HCT116 (cell line): ENCODE measurements at regions not wholly inside any gene's neighbourhood (a gene's known extent, or its start where the extent isn't known, plus 50 kb on each side); places are given as distances from the start of the nearest gene placed in this dataset.

Experiments used
- EZH2 ChIP-seq: fragments of 200-600 bp; sonication (generic); IDR thresholded peaks from 2 replicates; pipeline ENCODE4 v1.6.1; 2017; ENCODE audit warnings: antibody characterized with exemption, mixed run types
- EZH2phosphoT487 ChIP-seq: fragments of 200-600 bp; IDR thresholded peaks from 2 replicates; pipeline ENCODE4 v1.6.1; 2018; ENCODE audit warnings: antibody characterized with exemption, borderline replicate concordance
- MAX ChIP-seq: IDR thresholded peaks from 2 replicates; pipeline ENCODE4 v1.6.1; 2012
- POLR2A ChIP-seq: IDR thresholded peaks from 2 replicates; pipeline ENCODE4 v1.7.0; 2011; ENCODE audit warnings: borderline replicate concordance; ENCODE audit not compliant: insufficient read depth, insufficient read length; ENCODE audit errors: extremely low read depth
- RAD21 ChIP-seq: IDR thresholded peaks from 2 replicates; pipeline ENCODE4 v1.6.1; 2012; ENCODE audit warnings: low read depth, mild to moderate bottlenecking
- SP1 ChIP-seq: IDR thresholded peaks from 2 replicates; pipeline ENCODE4 v1.6.1; 2012; ENCODE audit warnings: low read depth
- TF ChIP-seq, protein P1 (sequence below), 3 experiments: fragments of 200-600 bp in 1 of 3; sonication (generic) in 1 of 3; IDR thresholded peaks in 2 of 3; conservative IDR thresholded peaks in 1 of 3; 2 replicates each; pipeline ENCODE4 v1.5.1; 2012 to 2017; ENCODE audit warnings: low read depth in 2 of 3, low read length in 2 of 3, antibody characterized with exemption in 1 of 3, borderline replicate concordance in 1 of 3, control low read depth in 1 of 3, mild to moderate bottlenecking in 1 of 3, mixed read lengths in 1 of 3, mixed run types in 1 of 3, moderate library complexity in 1 of 3; ENCODE audit not compliant: insufficient read depth in 1 of 3

DNA sequence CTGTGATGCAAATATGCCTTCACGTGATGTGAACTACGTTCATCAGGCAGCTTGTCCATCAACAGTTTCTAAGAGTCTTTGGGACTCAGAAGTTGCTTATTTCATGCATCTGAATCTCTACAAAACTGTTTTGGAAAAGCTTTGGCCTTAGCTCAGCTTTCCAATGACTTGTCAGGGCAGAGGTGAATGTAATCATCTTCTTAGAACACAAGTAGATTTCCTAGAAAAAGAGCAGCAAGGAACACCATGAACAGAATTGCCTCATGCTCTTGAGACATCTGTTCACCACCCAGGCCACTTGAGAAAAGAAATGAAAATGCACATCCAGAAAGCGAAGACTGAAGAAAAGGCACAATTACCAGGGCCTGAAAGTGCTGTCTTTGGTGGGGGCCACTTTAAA, 105.8 kb upstream of the PDHA1 start:
- TF ChIP-seq POLR2A: no peak
- no peak for TF ChIP-seq RAD21
- no peak for TF ChIP-seq MAX
- no peak for TF ChIP-seq EZH2
- TF ChIP-seq, protein P1, sequence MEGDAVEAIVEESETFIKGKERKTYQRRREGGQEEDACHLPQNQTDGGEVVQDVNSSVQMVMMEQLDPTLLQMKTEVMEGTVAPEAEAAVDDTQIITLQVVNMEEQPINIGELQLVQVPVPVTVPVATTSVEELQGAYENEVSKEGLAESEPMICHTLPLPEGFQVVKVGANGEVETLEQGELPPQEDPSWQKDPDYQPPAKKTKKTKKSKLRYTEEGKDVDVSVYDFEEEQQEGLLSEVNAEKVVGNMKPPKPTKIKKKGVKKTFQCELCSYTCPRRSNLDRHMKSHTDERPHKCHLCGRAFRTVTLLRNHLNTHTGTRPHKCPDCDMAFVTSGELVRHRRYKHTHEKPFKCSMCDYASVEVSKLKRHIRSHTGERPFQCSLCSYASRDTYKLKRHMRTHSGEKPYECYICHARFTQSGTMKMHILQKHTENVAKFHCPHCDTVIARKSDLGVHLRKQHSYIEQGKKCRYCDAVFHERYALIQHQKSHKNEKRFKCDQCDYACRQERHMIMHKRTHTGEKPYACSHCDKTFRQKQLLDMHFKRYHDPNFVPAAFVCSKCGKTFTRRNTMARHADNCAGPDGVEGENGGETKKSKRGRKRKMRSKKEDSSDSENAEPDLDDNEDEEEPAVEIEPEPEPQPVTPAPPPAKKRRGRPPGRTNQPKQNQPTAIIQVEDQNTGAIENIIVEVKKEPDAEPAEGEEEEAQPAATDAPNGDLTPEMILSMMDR (IDR thresholded peaks at IDR 0.05 in 2 of 3, conservative IDR thresholded peaks at IDR 0.05 in 1 of 3; ENCODE audit: borderline replicate concordance in 1 of 3, insufficient read depth in 1 of 3, low read depth in 2 of 3, low read length in 2 of 3): no peak
- TF ChIP-seq EZH2phosphoT487: no peak
- TF ChIP-seq SP1: no peak
